GM21529 (cell line): ENCODE measurements at regions not wholly inside any gene's neighbourhood (a gene's known extent, or its start where the extent isn't known, plus 50 kb on each side); places are given as distances from the start of the nearest gene placed in this dataset.
"Not testable (repeated sequence)": the region's sequence is repeated elsewhere in the genome, so short reads cannot be mapped to it uniquely, and the experiment has no call there.

ENCODE experiments used
- ATAC-seq: cut with Tn5 transposase; IDR thresholded peaks from one replicate; pipeline ENCODE4 v1.9.1; 2021; ENCODE audit not compliant: unreplicated experiment

- no peak for ATAC-seq
These were observed 244.4 kb upstream of the FOXN3 start for GRCh38 chr14:89661392-89661791.

GRCh38 chr14:89660625-89661233 is 243.7 kb upstream of the FOXN3 start:
- not testable (repeated sequence) for ATAC-seq

GRCh38 chr14:89660166-89660565 is 243.1 kb upstream of the FOXN3 start:
- no peak for ATAC-seq

GRCh38 chr14:89658977-89659670 is 242.1 kb upstream of the FOXN3 start:
- ATAC-seq: no peak

- ATAC-seq: no peak
These were observed 240.0 kb upstream of the FOXN3 start for GRCh38 chr14:89657014-89657413.

GRCh38 chr14:89654998-89655397 is 238.0 kb upstream of the FOXN3 start:
- no peak for ATAC-seq

- peak; percentile 59 for ATAC-seq
These were observed 235.3 kb upstream of the FOXN3 start for GRCh38 chr14:89652352-89652751.

GRCh38 chr14:89651805-89652204 is 234.8 kb upstream of the FOXN3 start:
- no peak for ATAC-seq

- no peak for ATAC-seq
These were observed 233.3 kb upstream of the FOXN3 start for GRCh38 chr14:89650077-89650978.

- no peak for ATAC-seq
These were observed 232.5 kb upstream of the FOXN3 start for GRCh38 chr14:89649451-89650075.

- ATAC-seq: no peak
These were observed 231.9 kb upstream of the FOXN3 start for GRCh38 chr14:89648924-89649323.

GRCh38 chr14:89648510-89648909 is 231.5 kb upstream of the FOXN3 start:
- no peak for ATAC-seq

GRCh38 chr14:89646971-89647370 is 229.9 kb upstream of the FOXN3 start:
- ATAC-seq: no peak

GRCh38 chr14:89644641-89645040 is 227.6 kb upstream of the FOXN3 start:
- ATAC-seq: no peak

GRCh38 chr14:89641495-89642175 is 224.6 kb upstream of the FOXN3 start:
- ATAC-seq: peak; percentile 98

- no peak for ATAC-seq
These were observed 223.1 kb upstream of the FOXN3 start for GRCh38 chr14:89640141-89640540.

- ATAC-seq: no peak
These were observed 222.7 kb upstream of the FOXN3 start for GRCh38 chr14:89639687-89640086.

- ATAC-seq: no peak
These were observed 221.9 kb upstream of the FOXN3 start for GRCh38 chr14:89638891-89639290.

- no peak for ATAC-seq
These were observed 220.5 kb upstream of the FOXN3 start for GRCh38 chr14:89637581-89637980.

- ATAC-seq: no peak
These were observed 218.6 kb upstream of the FOXN3 start for GRCh38 chr14:89635615-89636014.

- ATAC-seq: no peak
These were observed 217.0 kb upstream of the FOXN3 start for GRCh38 chr14:89634037-89634436.
